Immature natural killer cell (primary cell): ENCODE measurements at regions not wholly inside any gene's neighbourhood (a gene's known extent, or its start where the extent isn't known, plus 50 kb on each side); places are given as distances from the start of the nearest gene placed in this dataset.
"Not testable (repeated sequence)": the region's sequence is repeated elsewhere in the genome, so short reads cannot be mapped to it uniquely, and the experiment has no call there.

ENCODE experiments used
- DNase-seq, 3 donors: peaks; one replicate each; pipeline ENCODE4 v3.0.0; 2022; ENCODE audit warnings: mixed read lengths in 1 of 3
- H3K27ac Mint-ChIP-seq, 6 donors: one replicate each; pipeline ENCODE4 v1.8.0; 2020; ENCODE audit warnings: mixed read lengths in 6 of 6, mild to moderate bottlenecking in 5 of 6, inconsistent platforms in 4 of 6, moderate library complexity in 3 of 6
- H3K27me3 Mint-ChIP-seq, 3 donors: one replicate each; pipeline ENCODE4 v1.8.0; 2020 to 2021; ENCODE audit warnings: low read depth in 3 of 3, mild to moderate bottlenecking in 3 of 3, mixed read lengths in 3 of 3, moderate library complexity in 3 of 3, inconsistent platforms in 1 of 3
- H3K36me3 Mint-ChIP-seq, 3 donors: one replicate each; pipeline ENCODE4 v1.8.0; 2020; ENCODE audit warnings: mixed read lengths in 3 of 3, inconsistent platforms in 2 of 3, mild to moderate bottlenecking in 2 of 3
- H3K4me1 Mint-ChIP-seq, 2 donors: one replicate each; pipeline ENCODE4 v1.8.0; 2020; ENCODE audit warnings: inconsistent platforms in 2 of 2, mild to moderate bottlenecking in 2 of 2, mixed read lengths in 2 of 2, moderate library complexity in 1 of 2
- H3K4me3 Mint-ChIP-seq, 5 donors: one replicate each; pipeline ENCODE4 v1.8.0; 2020; ENCODE audit warnings: mild to moderate bottlenecking in 5 of 5, mixed read lengths in 5 of 5, inconsistent platforms in 3 of 5, moderate library complexity in 3 of 5
- H3K9me3 Mint-ChIP-seq, 6 donors: one replicate each; pipeline ENCODE4 v1.8.0; 2020; ENCODE audit warnings: mild to moderate bottlenecking in 6 of 6, mixed read lengths in 6 of 6, inconsistent platforms in 4 of 6, moderate library complexity in 3 of 6

GRCh38 chr3:125682610-125683009, 87.3 kb upstream of the OSBPL11 start:
- DNase-seq, H3K4me3 Mint-ChIP-seq, H3K36me3 Mint-ChIP-seq, H3K27ac Mint-ChIP-seq, H3K27me3 Mint-ChIP-seq, H3K9me3 Mint-ChIP-seq, H3K4me1 Mint-ChIP-seq: not testable (repeated sequence)

DNA sequence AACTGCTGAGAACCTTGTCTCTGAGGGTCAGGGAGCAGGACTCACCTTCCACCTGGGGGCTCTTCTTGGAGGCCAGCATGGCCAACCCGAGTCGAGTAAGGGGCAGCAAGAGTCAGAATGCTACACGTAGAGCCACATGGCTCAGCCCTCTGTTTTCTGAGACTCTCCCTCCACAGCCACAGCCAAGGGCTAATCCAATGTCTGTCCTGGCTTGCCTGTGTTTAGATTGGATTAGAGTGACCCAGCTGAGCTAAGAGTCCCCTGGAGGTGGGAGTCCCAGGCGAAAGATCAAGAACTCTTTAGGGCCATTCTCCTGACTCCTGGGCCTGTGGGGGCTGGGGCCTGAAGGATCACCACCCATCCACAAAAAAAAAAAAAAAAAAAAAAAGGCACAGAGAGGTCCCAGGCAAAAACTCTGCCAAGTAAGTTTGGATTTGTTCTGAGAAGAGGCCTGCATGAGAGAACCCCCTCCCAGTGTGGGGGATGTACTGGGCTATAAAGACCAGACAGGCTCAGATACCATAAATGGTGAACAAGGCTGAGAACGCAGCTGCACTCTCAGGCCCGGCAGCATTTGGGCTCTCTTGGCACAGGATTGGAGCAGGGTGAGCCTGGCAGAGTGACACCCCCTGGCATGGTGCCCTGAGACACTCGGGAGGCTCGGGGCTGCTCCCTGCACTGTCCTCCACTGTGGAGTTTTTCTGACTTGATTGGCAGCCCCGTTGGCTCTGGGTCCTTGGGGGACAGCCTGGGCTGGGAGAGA, 88.0 kb upstream of the OSBPL11 start:
- Mint-ChIP-seq H3K36me3 (no peaks in the 10 kb centered on the region), H3K27me3 (peaks cover 0 to 4% (median 4%) of the 10 kb centered on the region in 3 donors), H3K9me3 (no peaks in the 10 kb centered on the region), H3K27ac (no peak overlapping the region), H3K4me3 (no peak overlapping the region), H3K4me1 (no peaks in the 10 kb centered on the region)
- no peak for DNase-seq

DNA sequence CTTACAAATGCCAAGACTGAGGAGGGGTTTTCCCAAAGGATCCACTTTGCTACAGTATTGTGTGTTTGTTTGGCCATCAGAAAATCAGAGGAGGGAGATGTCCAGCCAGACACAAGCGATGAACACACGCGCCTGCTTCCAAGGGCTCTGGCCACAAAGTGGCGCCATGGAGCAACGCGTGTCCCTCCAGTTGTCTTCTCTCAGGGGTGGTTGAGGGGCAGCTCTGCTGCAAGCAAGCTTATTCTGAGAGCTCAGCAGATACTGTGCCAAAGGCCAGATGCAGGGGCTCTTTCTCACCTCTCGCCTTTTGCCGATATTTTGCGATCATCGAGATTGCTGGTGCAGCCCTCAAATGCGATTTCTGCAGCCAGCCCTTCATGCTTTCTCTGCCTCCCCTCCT, 88.9 kb upstream of the OSBPL11 start:
- H3K27me3 Mint-ChIP-seq = peaks cover 0 to 4% (median 4%) of the 10 kb centered on the region in 3 donors
- no peaks in the 10 kb centered on the region for H3K4me1 Mint-ChIP-seq
- no peak for DNase-seq
- H3K9me3 Mint-ChIP-seq = no peaks in the 10 kb centered on the region
- H3K4me3 Mint-ChIP-seq = no peak overlapping the region
- H3K27ac Mint-ChIP-seq = no peak overlapping the region
- no peaks in the 10 kb centered on the region for H3K36me3 Mint-ChIP-seq

DNA sequence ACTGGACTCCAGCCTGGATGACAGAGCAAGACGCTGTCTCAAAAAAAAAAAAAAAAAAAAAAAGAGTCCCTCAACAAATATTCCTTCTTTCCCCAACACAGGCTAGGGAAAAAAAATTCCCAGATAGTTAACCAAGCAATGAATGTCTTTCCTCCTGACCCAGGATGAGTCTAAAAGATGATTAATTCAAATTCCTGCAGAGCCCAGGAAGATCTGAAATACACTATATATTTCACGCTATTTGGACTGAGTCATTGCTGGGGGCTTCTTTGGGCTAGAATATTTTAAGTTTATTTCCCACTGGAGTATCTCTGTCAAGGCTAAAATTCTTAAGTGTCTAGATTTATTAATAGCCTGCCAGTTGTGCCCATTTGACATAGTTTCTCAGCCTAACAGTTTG, 90.4 kb upstream of the OSBPL11 start:
- not testable (repeated sequence) for H3K4me1 Mint-ChIP-seq, H3K27ac Mint-ChIP-seq, H3K9me3 Mint-ChIP-seq, H3K36me3 Mint-ChIP-seq, H3K27me3 Mint-ChIP-seq, H3K4me3 Mint-ChIP-seq, DNase-seq

GRCh38 chr3:125692361-125692760, 97.1 kb upstream of the OSBPL11 start:
- Mint-ChIP-seq H3K27me3 (peaks cover 0 to 2% (median 0%) of the 10 kb centered on the region in 3 donors), H3K27ac (no peak overlapping the region), H3K9me3 (no peaks in the 10 kb centered on the region), H3K36me3 (no peaks in the 10 kb centered on the region), H3K4me3 (no peak overlapping the region), H3K4me1 (no peaks in the 10 kb centered on the region)
- no peak for DNase-seq

- Mint-ChIP-seq H3K27me3 (peaks cover 0 to 2% (median 0%) of the 10 kb centered on the region in 3 donors), H3K4me1 (no peaks in the 10 kb centered on the region), H3K4me3 (no peak overlapping the region), H3K9me3 (no peaks in the 10 kb centered on the region), H3K36me3 (no peaks in the 10 kb centered on the region), H3K27ac (no peak overlapping the region)
- no peak for DNase-seq
Measured at GRCh38 chr3:125693887-125694286, 98.6 kb upstream of the OSBPL11 start.

- peaks cover 0 to 2% (median 0%) of the 10 kb centered on the region in 3 donors for H3K27me3 Mint-ChIP-seq
- no peak overlapping the region for H3K27ac Mint-ChIP-seq
- H3K9me3 Mint-ChIP-seq = no peaks in the 10 kb centered on the region
- no peak for DNase-seq
- H3K4me1 Mint-ChIP-seq = no peaks in the 10 kb centered on the region
- no peak overlapping the region for H3K4me3 Mint-ChIP-seq
- H3K36me3 Mint-ChIP-seq = no peaks in the 10 kb centered on the region
Measured at GRCh38 chr3:125694761-125695294, 99.5 kb upstream of the OSBPL11 start.

- DNase-seq = no peak
- H3K4me3 Mint-ChIP-seq = no peak overlapping the region
- no peaks in the 10 kb centered on the region for H3K4me1 Mint-ChIP-seq
- peaks cover 0 to 2% (median 0%) of the 10 kb centered on the region in 3 donors for H3K27me3 Mint-ChIP-seq
- H3K9me3 Mint-ChIP-seq = no peaks in the 10 kb centered on the region
- no peak overlapping the region for H3K27ac Mint-ChIP-seq
- no peaks in the 10 kb centered on the region for H3K36me3 Mint-ChIP-seq
Measured at GRCh38 chr3:125695688-125696087, 100.4 kb upstream of the OSBPL11 start.

DNA sequence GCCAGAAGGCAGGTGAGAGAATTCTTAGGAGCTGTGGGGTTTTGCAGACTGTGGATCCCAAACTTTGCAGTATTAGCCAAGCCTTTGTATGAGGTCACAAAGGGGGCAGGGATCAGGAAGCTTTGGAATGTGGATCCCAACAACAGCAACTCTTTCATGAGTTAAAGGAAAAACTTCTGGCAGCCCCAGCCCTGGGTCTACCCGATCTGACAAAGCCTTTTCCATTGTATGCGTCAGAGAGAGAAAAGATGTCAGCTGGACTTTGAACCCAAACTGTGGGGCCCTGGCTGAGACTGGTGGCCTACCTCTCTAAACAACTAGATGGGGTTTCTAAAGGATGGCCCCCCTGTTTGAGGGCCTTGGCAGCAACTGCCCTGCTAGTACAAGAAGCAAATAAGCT, 101.8 kb upstream of the OSBPL11 start:
- not testable (repeated sequence) for H3K27me3 Mint-ChIP-seq, H3K4me3 Mint-ChIP-seq, H3K36me3 Mint-ChIP-seq, H3K27ac Mint-ChIP-seq, H3K4me1 Mint-ChIP-seq, DNase-seq, H3K9me3 Mint-ChIP-seq

- H3K9me3 Mint-ChIP-seq = not testable (repeated sequence)
- peak in 1 of 3 donors; percentile 16 for DNase-seq
Measured at GRCh38 chr3:125697979-125698640, 102.8 kb upstream of the OSBPL11 start.

DNA sequence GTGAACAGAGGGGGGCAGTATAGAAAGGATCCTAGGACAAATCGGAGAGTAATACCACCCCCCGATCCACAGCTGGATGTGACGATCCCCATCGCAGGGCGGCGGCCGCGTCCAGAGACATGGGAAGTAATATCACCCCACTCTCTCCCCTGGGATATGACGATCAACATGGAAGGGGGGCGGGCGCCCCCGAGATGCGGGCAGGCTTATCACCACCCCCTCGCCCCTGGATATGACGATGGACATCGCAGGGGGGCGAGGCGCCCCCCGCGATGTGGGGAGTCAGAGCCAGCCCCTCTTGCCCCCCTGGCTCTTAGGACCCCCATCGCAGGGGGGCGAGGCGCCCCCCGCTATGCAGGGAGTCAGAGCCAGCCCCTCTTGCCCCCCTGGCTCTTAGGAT, 120.4 kb upstream of the OSBPL11 start:
- H3K27ac Mint-ChIP-seq = no peak overlapping the region
- no peak for DNase-seq
- no peaks in the 10 kb centered on the region for H3K4me1 Mint-ChIP-seq
- H3K36me3 Mint-ChIP-seq = no peaks in the 10 kb centered on the region
- no peaks in the 10 kb centered on the region for H3K27me3 Mint-ChIP-seq
- no peak overlapping the region for H3K4me3 Mint-ChIP-seq
- H3K9me3 Mint-ChIP-seq = no peaks in the 10 kb centered on the region

More at GRCh38 chr3:125697979-125698640, 102.8 kb upstream of the OSBPL11 start:
- not testable (repeated sequence) for H3K4me3 Mint-ChIP-seq, H3K27me3 Mint-ChIP-seq, H3K4me1 Mint-ChIP-seq, H3K36me3 Mint-ChIP-seq
- H3K27ac Mint-ChIP-seq = peak overlapping the region in 1 of 6 donors; percentile 34

DNA sequence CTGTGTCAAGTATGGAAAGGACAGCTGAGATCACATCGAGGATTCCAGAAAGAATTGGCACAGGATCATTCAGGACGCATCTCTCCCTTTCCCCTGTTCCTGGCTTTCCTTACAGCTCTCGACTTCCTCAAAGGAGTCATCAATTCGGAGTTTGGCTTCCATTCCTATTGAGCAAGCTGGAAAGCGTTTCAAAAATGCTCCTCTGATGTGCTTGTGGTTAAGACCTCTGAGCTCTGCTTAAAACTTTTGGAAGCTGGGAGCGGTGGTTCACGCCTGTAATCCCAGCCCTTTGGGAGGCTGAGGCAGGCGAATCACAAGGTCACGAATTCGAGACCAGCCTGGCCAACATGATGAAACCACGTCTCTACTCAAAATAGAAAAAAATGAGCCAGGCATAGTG, 136.9 kb upstream of the OSBPL11 start:
- not testable (repeated sequence) for DNase-seq, H3K27ac Mint-ChIP-seq, H3K9me3 Mint-ChIP-seq, H3K4me1 Mint-ChIP-seq, H3K4me3 Mint-ChIP-seq, H3K36me3 Mint-ChIP-seq, H3K27me3 Mint-ChIP-seq

GRCh38 chr3:125741991-125742718, 146.9 kb upstream of the OSBPL11 start:
- not testable (repeated sequence) for H3K27ac Mint-ChIP-seq, DNase-seq, H3K4me3 Mint-ChIP-seq, H3K36me3 Mint-ChIP-seq, H3K27me3 Mint-ChIP-seq, H3K9me3 Mint-ChIP-seq, H3K4me1 Mint-ChIP-seq

- not testable (repeated sequence) for H3K4me3 Mint-ChIP-seq, H3K27ac Mint-ChIP-seq, H3K9me3 Mint-ChIP-seq, H3K27me3 Mint-ChIP-seq, H3K36me3 Mint-ChIP-seq, H3K4me1 Mint-ChIP-seq
- DNase-seq = peak; percentile 13 to 20 (median 14)
Measured at GRCh38 chr3:125742845-125743244, 147.5 kb upstream of the OSBPL11 start.
